ENCODE measurements at regions not wholly inside any gene's neighbourhood (a gene's known extent, or its start where the extent isn't known, plus 50 kb on each side); places are given as distances from the start of the nearest gene placed in this dataset.

- H3K27ac ChIP-seq = no peak overlapping the region
- no peaks in the 10 kb centered on the region for H3K4me1 ChIP-seq
- no peaks in the 10 kb centered on the region for H3K9me3 ChIP-seq
- intact Hi-C loops (cut with DNase I; ENCODE audit: low total_unique reads) = no loop called here
- H3K27me3 ChIP-seq (replicated peaks in 1 of 7) = no peaks in the 10 kb centered on the region
- DNase-seq = no peak
- TF ChIP-seq POLR2AphosphoS5 (IDR thresholded peaks at IDR 0.05) = no peak
- TF ChIP-seq CTCF (IDR thresholded peaks at IDR 0.05 in 8 of 11, conservative IDR thresholded peaks at IDR 0.05 in 3 of 11) = no peak
- TF ChIP-seq POLR2A (IDR thresholded peaks at IDR 0.05) = no peak
- 61 to 81% (median 72%) methylated on average over 3 of the region's 3 CpGs for WGBS, 5 donors
- H3K4me3 ChIP-seq = no peak overlapping the region
- H3K36me3 ChIP-seq = no peaks in the 10 kb centered on the region
Measured at GRCh38 chr4:123786920-123787319, 390.3 kb downstream of the SPRY1 start.

GRCh38 chr4:123787512-123788080 is 391.0 kb downstream of the SPRY1 start:
- intact Hi-C loops (cut with DNase I; ENCODE audit: low total_unique reads) = no loop called here

GRCh38 chr4:123788577-123788976 is 392.0 kb downstream of the SPRY1 start:
- H3K4me3 ChIP-seq = no peak overlapping the region
- no peaks in the 10 kb centered on the region for H3K9me3 ChIP-seq
- no peak for TF ChIP-seq CTCF (IDR thresholded peaks at IDR 0.05 in 8 of 11, conservative IDR thresholded peaks at IDR 0.05 in 3 of 11)
- TF ChIP-seq POLR2A (IDR thresholded peaks at IDR 0.05) = no peak
- no peak for TF ChIP-seq POLR2AphosphoS5 (IDR thresholded peaks at IDR 0.05)
- intact Hi-C loops (cut with DNase I; ENCODE audit: low total_unique reads) = no loop called here
- no peaks in the 10 kb centered on the region for H3K27me3 ChIP-seq (replicated peaks in 1 of 7)
- H3K4me1 ChIP-seq = no peaks in the 10 kb centered on the region
- no peak overlapping the region for H3K27ac ChIP-seq
- DNase-seq = no peak
- H3K36me3 ChIP-seq = no peaks in the 10 kb centered on the region

More at GRCh38 chr4:123787512-123788080, 391.0 kb downstream of the SPRY1 start:
- TF ChIP-seq POLR2A (IDR thresholded peaks at IDR 0.05) = no peak
- no peak for TF ChIP-seq CTCF (IDR thresholded peaks at IDR 0.05 in 8 of 11, conservative IDR thresholded peaks at IDR 0.05 in 3 of 11)
- TF ChIP-seq POLR2AphosphoS5 (IDR thresholded peaks at IDR 0.05) = no peak
- H3K9me3 ChIP-seq = no peaks in the 10 kb centered on the region
- H3K27me3 ChIP-seq (replicated peaks in 1 of 7) = no peaks in the 10 kb centered on the region
- H3K4me3 ChIP-seq = no peak overlapping the region
- no peaks in the 10 kb centered on the region for H3K4me1 ChIP-seq
- no peaks in the 10 kb centered on the region for H3K36me3 ChIP-seq
- no peak for DNase-seq
- 92 to 99% (median 95%) methylated on average over 4 of the region's 4 CpGs for WGBS, 5 donors
- H3K27ac ChIP-seq = no peak overlapping the region

GRCh38 chr4:123790681-123791080 is 394.1 kb downstream of the SPRY1 start:
- DNase-seq = no peak
- Histone ChIP-seq H3K27ac (no peak overlapping the region), H3K36me3 (no peaks in the 10 kb centered on the region), H3K4me3 (no peak overlapping the region), H3K9me3 (peaks cover 0 to 4% (median 0%) of the 10 kb centered on the region in 8 donors), H3K27me3 (replicated peaks in 1 of 7) (no peaks in the 10 kb centered on the region), H3K4me1 (no peaks in the 10 kb centered on the region)
- 67 to 86% (median 83%) methylated on average over 1 of the region's 1 CpG for WGBS, 5 donors
- TF ChIP-seq POLR2A (IDR thresholded peaks at IDR 0.05) = no peak
- no peak for TF ChIP-seq POLR2AphosphoS5 (IDR thresholded peaks at IDR 0.05)
- TF ChIP-seq CTCF (IDR thresholded peaks at IDR 0.05 in 8 of 11, conservative IDR thresholded peaks at IDR 0.05 in 3 of 11) = no peak
- intact Hi-C loops (cut with DNase I; ENCODE audit: low total_unique reads) = no loop called here
